Activated CD4-positive, CD25-positive, alpha-beta regulatory T cell (primary cell): ENCODE measurements at regions not wholly inside any gene's neighbourhood (a gene's known extent, or its start where the extent isn't known, plus 50 kb on each side); places are given as distances from the start of the nearest gene placed in this dataset.
"Not testable (repeated sequence)": the region's sequence is repeated elsewhere in the genome, so short reads cannot be mapped to it uniquely, and the experiment has no call there.

Experiments
- DNase-seq, 4 experiments: peaks; one replicate each; lab custom pipeline; 2025; lab: John Stamatoyannopoulos, UW

GRCh38 chr2:16066261-16067036 lies 126.1 kb downstream of the MYCN start:
- no peak for DNase-seq

GRCh38 chr2:16065272-16066069 lies 125.1 kb downstream of the MYCN start:
- DNase-seq: not testable (repeated sequence)

DNA sequence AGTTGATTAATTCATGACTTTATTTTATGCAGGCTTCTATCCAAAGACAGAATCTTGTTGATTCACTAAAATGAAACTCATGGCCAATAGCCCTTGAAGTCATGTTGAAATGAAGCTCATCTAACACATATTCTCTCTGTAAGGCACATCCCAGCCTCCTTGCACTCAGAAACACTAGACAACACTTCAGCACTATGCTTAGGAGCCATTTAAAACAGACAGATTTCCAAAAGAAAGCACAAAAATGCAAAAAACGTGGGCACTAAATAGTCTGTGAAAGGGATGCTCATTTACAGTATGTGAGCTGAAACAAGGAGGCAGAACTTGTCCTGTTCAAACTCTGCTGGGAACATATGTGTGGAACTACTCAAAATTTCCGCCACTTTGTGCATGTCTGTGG lies 124.4 kb downstream of the MYCN start:
- no peak for DNase-seq

DNA sequence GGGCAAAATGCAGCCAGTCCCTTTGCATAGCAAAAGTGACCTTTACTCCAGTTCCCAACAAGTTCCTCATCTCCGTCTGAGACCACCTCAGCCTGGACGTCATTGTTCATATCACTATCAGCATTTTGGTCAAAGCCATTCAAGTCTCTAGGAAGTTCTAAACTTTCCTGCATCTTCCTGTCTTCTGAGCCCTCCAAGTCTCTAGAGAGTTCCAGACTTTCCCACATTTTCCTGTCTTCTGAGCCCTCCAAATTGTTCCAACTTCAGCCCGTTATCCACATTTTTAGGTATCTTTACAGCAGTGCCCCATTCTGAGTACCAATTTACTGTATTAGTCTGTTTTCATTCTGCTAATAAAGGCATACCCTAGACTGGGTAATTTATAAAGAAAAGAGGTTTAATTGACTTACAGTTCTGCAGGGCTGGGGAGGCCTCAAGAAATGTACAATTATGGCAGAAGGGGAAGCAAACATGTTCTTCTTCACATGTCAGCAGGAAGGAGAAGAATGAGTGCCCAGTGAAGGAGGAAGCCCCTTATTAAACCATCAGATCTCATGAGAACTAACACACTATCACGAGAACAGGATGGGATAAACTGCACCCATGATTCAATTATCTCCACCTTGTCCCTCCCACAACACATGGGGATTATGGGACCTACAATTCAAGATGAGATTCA lies 123.7 kb downstream of the MYCN start:
- no peak for DNase-seq

- no peak for DNase-seq
Observed at GRCh38 chr2:16063251-16063850, 123.0 kb downstream of the MYCN start.

- no peak for DNase-seq
Observed at GRCh38 chr2:16062471-16063250, 122.3 kb downstream of the MYCN start.

GRCh38 chr2:16061441-16062217 lies 121.3 kb downstream of the MYCN start:
- no peak for DNase-seq

DNA sequence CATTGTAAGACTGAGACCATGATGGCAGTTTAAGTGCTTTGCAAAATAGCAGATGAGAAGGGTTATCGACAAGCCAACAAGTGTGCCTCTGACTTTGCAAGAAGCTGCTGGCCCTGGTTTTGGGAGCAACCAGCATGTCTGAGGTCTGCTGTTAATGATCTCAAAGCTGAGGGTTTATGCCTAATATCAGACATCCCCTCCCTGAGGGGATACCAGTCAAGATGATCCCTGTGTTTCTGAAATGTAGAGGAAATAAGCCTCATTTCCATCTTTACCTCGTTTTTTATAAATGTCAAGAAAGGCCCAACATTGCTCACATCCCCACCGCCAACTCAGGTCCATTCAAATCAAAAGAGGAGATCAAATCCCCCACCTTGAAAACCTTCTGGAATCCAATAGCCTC lies 120.6 kb downstream of the MYCN start:
- DNase-seq: no peak

GRCh38 chr2:16060125-16060935 lies 120.0 kb downstream of the MYCN start:
- DNase-seq: no peak

DNA sequence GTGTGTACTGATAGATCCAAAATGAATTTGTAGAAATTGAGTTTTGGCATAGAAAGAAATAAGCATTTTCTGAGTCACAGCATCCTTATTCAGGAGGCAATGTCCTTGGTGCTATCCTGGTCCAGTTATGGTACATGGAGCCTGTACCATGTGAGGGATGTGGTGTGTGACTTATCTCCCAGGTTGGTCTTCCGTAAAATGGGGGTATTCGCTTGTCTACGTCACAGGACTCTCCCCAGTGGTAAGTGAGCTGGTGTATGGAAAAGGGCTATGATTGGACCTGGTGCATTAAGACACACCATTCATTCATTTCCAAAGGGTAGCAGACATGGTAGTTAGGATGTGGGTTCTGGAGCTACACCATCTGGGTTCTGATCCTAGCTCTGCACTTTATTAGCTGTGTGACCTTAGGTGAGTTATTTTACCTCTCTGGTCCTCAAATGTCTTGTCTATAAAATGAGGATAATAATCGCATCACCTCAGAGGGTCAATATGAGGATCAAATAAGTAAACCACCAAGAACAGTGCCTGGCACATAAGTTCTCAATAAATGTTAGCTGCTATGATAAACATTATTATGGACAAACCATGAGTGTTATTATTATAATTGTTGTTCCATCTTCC lies 119.2 kb downstream of the MYCN start:
- DNase-seq: no peak

DNA sequence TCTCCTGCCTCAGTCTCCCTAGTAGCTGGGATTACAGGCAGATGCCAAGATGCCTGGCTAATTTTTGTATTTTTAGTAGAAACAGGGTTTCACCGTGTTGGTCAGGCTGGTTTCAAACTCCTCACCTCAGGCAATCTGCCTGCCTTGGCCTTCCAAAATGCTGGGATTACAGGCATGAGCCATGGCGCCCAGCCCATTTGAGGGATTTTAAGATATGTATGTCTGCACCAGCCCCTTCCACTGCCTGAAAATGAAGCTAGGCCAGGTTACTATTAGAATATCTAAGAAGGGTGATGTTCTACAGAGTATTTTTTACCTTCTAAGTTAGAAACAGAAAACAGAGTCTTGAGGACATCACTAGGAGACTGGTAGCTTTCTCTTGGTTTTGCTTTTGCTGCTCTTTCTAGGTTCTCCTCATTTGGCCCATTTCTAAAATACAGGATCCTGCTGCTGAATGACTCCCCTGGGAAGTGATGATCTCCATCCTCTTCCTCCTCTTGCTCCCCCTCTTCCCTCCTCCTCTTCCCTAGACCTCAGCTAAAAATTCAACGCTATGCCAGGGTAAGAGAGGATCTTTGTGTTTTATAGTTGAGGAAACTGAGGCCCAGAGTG lies 118.5 kb downstream of the MYCN start:
- no peak for DNase-seq

- no peak for DNase-seq
Observed at GRCh38 chr2:16058256-16058655, 117.9 kb downstream of the MYCN start.

DNA sequence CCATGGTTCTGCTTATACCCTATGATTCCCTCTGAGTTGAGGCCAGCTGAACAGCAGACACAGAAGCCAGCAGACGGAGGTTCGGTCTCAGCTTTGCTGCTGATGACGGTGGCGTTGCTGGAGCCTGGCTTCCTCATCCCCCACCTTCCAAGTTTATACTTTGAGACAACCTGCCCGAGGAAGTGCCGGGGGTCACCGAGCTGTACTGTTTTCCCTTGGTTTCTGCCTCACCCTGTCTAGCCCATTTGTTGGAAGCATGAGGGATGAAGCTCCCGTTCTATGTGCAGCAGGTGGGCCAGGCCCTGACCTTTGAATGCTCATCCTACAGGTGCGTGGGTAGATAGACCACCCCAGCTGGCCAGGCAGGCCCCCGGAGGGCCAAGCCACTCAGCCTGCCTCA lies 117.3 kb downstream of the MYCN start:
- no peak for DNase-seq

GRCh38 chr2:16055848-16056580 lies 115.7 kb downstream of the MYCN start:
- DNase-seq: no peak

DNA sequence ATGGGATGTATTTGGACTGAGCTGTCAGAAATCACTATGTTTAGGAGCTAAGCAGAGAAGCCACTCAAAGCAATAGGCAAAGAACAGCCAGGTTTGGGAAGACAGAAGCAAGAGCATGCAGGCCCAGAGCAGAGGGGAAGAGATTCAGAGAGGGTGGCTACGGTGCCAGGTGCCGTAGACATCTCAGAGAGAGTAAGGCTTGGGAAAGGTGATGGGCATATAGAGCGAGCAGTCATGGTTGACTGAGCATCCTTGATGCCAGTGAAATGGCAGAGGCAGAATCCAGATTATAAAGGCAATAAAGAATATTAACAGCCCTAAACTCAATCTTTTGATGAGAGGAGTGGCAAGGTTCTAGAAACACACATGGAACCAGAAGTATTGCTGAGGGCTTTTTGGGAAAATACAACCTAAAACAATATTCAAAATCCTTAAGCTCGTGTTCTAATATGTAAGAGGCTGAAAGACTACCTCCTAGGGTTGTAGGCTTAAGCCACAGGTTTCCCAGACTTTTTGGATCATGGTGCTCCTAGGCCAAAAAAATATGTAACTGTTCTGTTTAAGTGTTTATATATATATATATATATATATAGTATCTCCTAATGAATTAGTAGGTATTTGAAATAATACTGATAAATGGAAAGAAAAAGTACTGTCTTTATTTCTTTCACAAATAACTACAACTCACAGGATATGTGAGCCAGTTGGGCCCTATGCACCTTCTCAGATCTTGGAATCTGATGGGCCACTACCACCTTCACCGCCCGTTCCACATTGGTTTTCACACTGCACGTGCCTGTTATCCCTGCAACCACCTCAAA lies 113.3 kb downstream of the MYCN start:
- DNase-seq: no peak

- not testable (repeated sequence) for DNase-seq
Observed at GRCh38 chr2:16052571-16053052, 112.3 kb downstream of the MYCN start.

- no peak for DNase-seq
Observed at GRCh38 chr2:16051841-16052564, 111.7 kb downstream of the MYCN start.
